GM12878 (cell line): ENCODE measurements at regions not wholly inside any gene's neighbourhood (a gene's known extent, or its start where the extent isn't known, plus 50 kb on each side); places are given as distances from the start of the nearest gene placed in this dataset.

Experiments used
- ATAC-seq: fragments of 200-7000 bp; cut with Tn5 transposase; 3 replicates; pipeline ENCODE4 v1.9.1; 2020; ENCODE audit warnings: mild to moderate bottlenecking, moderate library complexity
- BruUV-seq: library from RNA; stranded (reverse); fragments of 400-500 nt; replicated peaks from 2 replicates; lab custom pipeline; 2021; lab: Mats Ljungman, UMichigan
- CTCF ChIA-PET: fragments of 300-600 bp; sonication (Branson Sonifier 250); formaldehyde crosslinking; extraction: SDS; loops from one replicate; lab custom pipeline; 2021; ENCODE audit warnings: inconsistent platforms; lab: Yijun Ruan, JAX
- POLR2A ChIA-PET: fragments of 350-600 bp; formaldehyde crosslinking; extraction: SDS; loops from one replicate; lab custom pipeline; 2021; ENCODE audit warnings: inconsistent platforms; lab: Charles Lee
- RAD21 ChIA-PET: fragments of 300-600 bp; sonication (Branson Sonifier 250); formaldehyde crosslinking; loops from one replicate; lab custom pipeline; 2023; ENCODE audit warnings: antibody characterized with exemption; ENCODE audit not compliant: unreplicated experiment; lab: Charles Lee
- SMC1A ChIA-PET: fragments of 300-600 bp; sonication (Branson Sonifier 250); formaldehyde crosslinking; loops from one replicate; lab custom pipeline; 2023; ENCODE audit not compliant: unreplicated experiment, uncharacterized antibody; lab: Charles Lee
- DNase-seq: peaks from one replicate; pipeline ENCODE4 v3.0.0-alpha.2; 2011; ENCODE audit warnings: low read depth, low spot score
- FAIRE-seq: peaks from 3 replicates; lab custom pipeline; 2011; peaks lifted over from hg19 to GRCh38; lab: Jason Lieb, UNC
- H2AFZ ChIP-seq: 2 replicates; pipeline ENCODE4 v1.6.0; 2011; ENCODE audit warnings: low read depth, low read length, control low read depth; ENCODE audit not compliant: control insufficient read depth
- H3K27ac ChIP-seq: 2 replicates; pipeline ENCODE4 v1.5.1; 2011; ENCODE audit warnings: control low read depth; ENCODE audit not compliant: control insufficient read depth, insufficient read depth
- H3K27me3 ChIP-seq, 2 experiments: replicated peaks in 1 of 2; 2 replicates each; pipeline versions ENCODE4 v1.6.0 to v1.6.1; 2011; ENCODE audit warnings: low read length in 1 of 2; ENCODE audit not compliant: control insufficient read depth in 2 of 2, insufficient read depth in 2 of 2
- H3K36me3 ChIP-seq, 2 experiments: 2 replicates each; pipeline ENCODE4 v1.5.1; 2011; ENCODE audit warnings: low read length in 1 of 2; ENCODE audit not compliant: control insufficient read depth in 2 of 2, insufficient read depth in 2 of 2
- H3K4me1 ChIP-seq: 2 replicates; pipeline ENCODE4 v1.6.1; 2011; ENCODE audit warnings: mild to moderate bottlenecking, low read length, moderate library complexity, mixed read lengths; ENCODE audit not compliant: control insufficient read depth, insufficient read depth
- H3K4me2 ChIP-seq: 2 replicates; pipeline ENCODE4 v1.6.0; 2011; ENCODE audit warnings: control low read depth; ENCODE audit not compliant: control insufficient read depth, insufficient read depth
- H3K4me3 ChIP-seq: fragments of 200-600 bp; sonication (generic); 2 replicates; pipeline ENCODE4 v1.5.1; 2016
- H3K79me2 ChIP-seq: 2 replicates; pipeline ENCODE4 v1.6.0; 2011; ENCODE audit warnings: low read length; ENCODE audit not compliant: control insufficient read depth, insufficient read depth
- H3K9ac ChIP-seq: 2 replicates; pipeline ENCODE4 v1.8.0; 2011; ENCODE audit warnings: low read length, control low read depth, mixed read lengths; ENCODE audit not compliant: control insufficient read depth, insufficient read depth
- H3K9me3 ChIP-seq: replicated peaks from 3 replicates; pipeline ENCODE4 v1.5.1; 2011; ENCODE audit warnings: mild to moderate bottlenecking, low read length; ENCODE audit not compliant: control insufficient read depth, insufficient read depth
- H4K20me1 ChIP-seq: 2 replicates; pipeline ENCODE4 v1.6.0; 2011; ENCODE audit not compliant: control insufficient read depth, insufficient read depth
- BRCA1 ChIP-seq: IDR thresholded peaks from 2 replicates; pipeline ENCODE4 v1.6.1; 2011; ENCODE audit warnings: low read depth, low read length, improper control_type of control experiment
- CEBPZ ChIP-seq: fragments of 150-350 bp; IDR thresholded peaks from 2 replicates; pipeline ENCODE4 v1.6.1; 2016; ENCODE audit warnings: low read depth, low read length
- FOXK2 ChIP-seq: fragments of 450-650 bp; IDR thresholded peaks from 2 replicates; pipeline ENCODE4 v1.6.1; 2017; ENCODE audit warnings: mild to moderate bottlenecking, moderate library complexity
- GABPA ChIP-seq: IDR thresholded peaks from 2 replicates; pipeline ENCODE4 v1.6.1; 2014; ENCODE audit warnings: antibody characterized with exemption, low read depth, mild to moderate bottlenecking, inconsistent platforms
- HCFC1 ChIP-seq: fragments of 150-350 bp; IDR thresholded peaks from 2 replicates; pipeline ENCODE4 v1.6.1; 2014; ENCODE audit warnings: low read length
- KAT2A ChIP-seq: conservative IDR thresholded peaks from 2 replicates; pipeline ENCODE4 v1.6.1; 2011; ENCODE audit warnings: low read depth, low read length; ENCODE audit not compliant: control insufficient read depth
- KDM1A ChIP-seq: fragments of 200-600 bp; sonication (generic); IDR thresholded peaks from 2 replicates; pipeline ENCODE4 v1.6.1; 2016; ENCODE audit warnings: borderline replicate concordance
- NR2C1 ChIP-seq: fragments of 450-650 bp; IDR thresholded peaks from 2 replicates; pipeline ENCODE4 v1.6.1; 2017; ENCODE audit warnings: antibody characterized with exemption, mild to moderate bottlenecking, moderate library complexity
- NR2C2 ChIP-seq: IDR thresholded peaks from 2 replicates; pipeline ENCODE4 v1.6.1; 2011; ENCODE audit warnings: borderline replicate concordance, low read depth; ENCODE audit not compliant: control insufficient read depth, insufficient read length
- PBX3 ChIP-seq: IDR thresholded peaks from 2 replicates; pipeline ENCODE4 v1.6.1; 2011; ENCODE audit warnings: mild to moderate bottlenecking, low read depth, low read length, moderate library complexity; ENCODE audit not compliant: insufficient replicate concordance
- POLR2AphosphoS2 ChIP-seq: IDR thresholded peaks from 2 replicates; pipeline ENCODE4 v1.6.1; 2011; ENCODE audit warnings: low read depth, mild to moderate bottlenecking, low read length, improper control_type of control experiment, moderate library complexity
- PRDM15 ChIP-seq: fragments of 450-650 bp; formaldehyde crosslinking; IDR thresholded peaks from 2 replicates; pipeline ENCODE4 v1.4.0; 2020; ENCODE audit warnings: mild to moderate bottlenecking, moderate library complexity
- SIX5 ChIP-seq: IDR thresholded peaks from 2 replicates; pipeline ENCODE4 v1.6.1; 2011; ENCODE audit warnings: mild to moderate bottlenecking, low read depth, low read length, moderate library complexity; ENCODE audit not compliant: severe bottlenecking
- ZBTB33 ChIP-seq: fragments of 450-650 bp; IDR thresholded peaks from 2 replicates; pipeline ENCODE4 v1.6.1; 2017; ENCODE audit warnings: mild to moderate bottlenecking
- WGBS: methylation state at CpG from one replicate; pipeline ENCODE4 v1.1.6; 2016; ENCODE audit warnings: low lambda C conversion rate; ENCODE audit not compliant: insufficient replicate concordance, insufficient coverage; ENCODE audit errors: missing lambda C conversion rate; 5-methylcytosine and 5-hydroxymethylcytosine counted together
- in situ Hi-C: fragments of 300-500 bp; cut with MboI; formaldehyde crosslinking; loops from 9 replicates; pipeline ENCODE4 v1.14.3; 2018; ENCODE audit warnings: mixed read lengths
- intact Hi-C: fragments of 100-400 bp; cut with micrococcal nuclease; formaldehyde crosslinking; loops from one replicate; pipeline ENCODE4 v1.14.2; 2022; ENCODE audit not compliant: unreplicated experiment

GRCh38 chr4:115687052-115687755, 573.8 kb upstream of the NDST4 start:
- ChIA-PET RAD21 (no interaction called here), POLR2A (no interaction called here), SMC1A (no interaction called here), CTCF (interaction anchor here (1.1 kb wide), 1 partner anchor 165 kb away, joined by 3 read pairs; no protein-coding TSS in a partner anchor)
- Histone ChIP-seq H3K79me2 (no peaks in the 10 kb centered on the region), H4K20me1 (no peaks in the 10 kb centered on the region), H3K36me3 (no peaks in the 10 kb centered on the region), H3K4me1 (no peaks in the 10 kb centered on the region), H3K27ac (no peak overlapping the region), H3K4me3 (no peak overlapping the region), H3K4me2 (no peak overlapping the region), H3K9me3 (no peaks in the 10 kb centered on the region), H3K9ac (no peak overlapping the region), H3K27me3 (no peaks in the 10 kb centered on the region), H2AFZ (no peak overlapping the region)
- BruUV-seq, result no TSS peak
- ATAC-seq, result no peak
- DNase-seq, result no peak
- FAIRE-seq, result no peak
- 20% methylated on average over 1 of the region's 1 CpG for WGBS
- intact Hi-C loops, result no loop called here
- in situ Hi-C loops, result no loop called here
- TF ChIP-seq POLR2AphosphoS2, result no peak
- TF ChIP-seq CEBPZ, result no peak
- no peak for TF ChIP-seq NR2C2
- TF ChIP-seq KDM1A, result no peak
- TF ChIP-seq PBX3, result no peak
- no peak for TF ChIP-seq BRCA1
- TF ChIP-seq FOXK2, result no peak
- no peak for TF ChIP-seq GABPA
- TF ChIP-seq PRDM15 (CRISPR knock-in tag), result no peak
- no peak for TF ChIP-seq HCFC1
- TF ChIP-seq SIX5, result no peak
- no peak for TF ChIP-seq NR2C1
- no peak for TF ChIP-seq KAT2A
- TF ChIP-seq ZBTB33, result no peak
